GM19397 (cell line): ENCODE measurements at regions not wholly inside any gene's neighbourhood (a gene's known extent, or its start where the extent isn't known, plus 50 kb on each side); places are given as distances from the start of the nearest gene placed in this dataset.

Experiments
- ATAC-seq: cut with Tn5 transposase; IDR thresholded peaks from one replicate; pipeline ENCODE4 v1.9.1; 2021; ENCODE audit warnings: mild to moderate bottlenecking, moderate library complexity; ENCODE audit not compliant: unreplicated experiment

DNA sequence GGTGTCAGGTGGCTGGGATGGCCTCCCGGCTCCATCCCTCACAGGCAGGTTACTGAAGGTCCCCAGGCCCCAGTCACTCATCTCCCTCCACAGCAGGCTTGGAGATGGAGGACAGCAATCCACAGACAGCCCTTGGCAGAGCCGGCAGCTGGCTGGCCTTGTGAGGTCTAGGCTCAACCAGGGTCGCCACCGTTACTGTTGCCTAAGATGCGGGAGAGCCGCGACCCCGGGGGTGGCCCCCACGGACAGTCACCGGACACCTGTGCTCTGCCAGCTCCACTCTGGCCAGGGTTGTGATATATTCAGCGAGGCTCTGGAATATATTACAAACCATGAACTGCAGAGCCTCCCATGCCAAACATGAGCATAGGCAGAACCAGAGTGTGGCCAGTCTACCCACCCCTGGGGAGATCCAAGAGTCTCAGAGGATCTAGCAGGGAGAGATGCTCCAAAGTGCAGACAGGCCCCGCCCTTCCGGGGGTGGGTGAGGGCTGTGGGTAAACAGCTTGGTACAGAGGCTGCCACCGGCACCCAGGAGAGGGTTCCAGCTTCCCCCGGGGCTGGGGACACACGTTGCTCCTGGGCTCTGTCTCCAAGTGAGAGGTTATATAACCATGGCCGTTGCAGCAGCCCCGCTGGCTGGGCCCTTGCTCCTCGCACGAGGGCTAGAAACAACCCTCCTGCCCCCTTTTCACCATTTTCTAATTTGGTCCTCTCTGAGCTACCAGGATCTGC, 55.9 kb upstream of the DIO3 start:
- ATAC-seq, result no peak

DNA sequence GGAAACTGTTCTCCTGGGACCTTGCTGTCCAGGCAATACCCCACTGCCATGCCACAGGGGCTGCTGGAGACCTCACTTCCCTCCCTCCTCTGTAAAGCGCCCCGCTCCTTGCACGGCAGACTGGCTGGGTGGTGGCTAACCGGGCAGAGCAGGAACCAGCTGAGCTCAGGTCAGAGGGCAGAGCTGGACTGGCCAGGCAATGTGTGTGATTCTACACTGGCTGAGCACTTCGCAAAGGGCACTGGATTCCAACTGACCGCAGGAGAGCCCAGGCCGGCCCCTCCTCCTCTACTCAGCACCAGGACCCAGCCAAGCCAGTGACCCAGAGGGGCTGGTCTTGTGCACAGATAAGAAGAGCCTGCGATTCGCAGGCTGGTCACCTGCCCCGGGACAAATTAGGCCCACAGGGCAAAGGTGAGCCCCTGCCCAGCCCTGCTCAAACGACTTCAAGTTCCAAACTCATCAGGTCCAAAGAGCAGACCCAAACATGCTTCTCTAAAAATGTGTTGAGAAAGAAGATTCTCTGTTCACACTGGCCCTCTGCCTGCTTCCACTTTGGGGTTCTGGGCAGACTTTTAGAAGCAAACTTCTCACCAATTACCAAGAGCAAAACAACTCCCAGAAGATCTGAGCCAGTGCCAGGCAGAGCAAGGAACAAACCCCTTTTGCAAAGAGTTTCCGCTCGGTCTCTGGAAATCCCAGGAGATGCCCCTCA, 54.9 kb upstream of the DIO3 start:
- no peak for ATAC-seq

DNA sequence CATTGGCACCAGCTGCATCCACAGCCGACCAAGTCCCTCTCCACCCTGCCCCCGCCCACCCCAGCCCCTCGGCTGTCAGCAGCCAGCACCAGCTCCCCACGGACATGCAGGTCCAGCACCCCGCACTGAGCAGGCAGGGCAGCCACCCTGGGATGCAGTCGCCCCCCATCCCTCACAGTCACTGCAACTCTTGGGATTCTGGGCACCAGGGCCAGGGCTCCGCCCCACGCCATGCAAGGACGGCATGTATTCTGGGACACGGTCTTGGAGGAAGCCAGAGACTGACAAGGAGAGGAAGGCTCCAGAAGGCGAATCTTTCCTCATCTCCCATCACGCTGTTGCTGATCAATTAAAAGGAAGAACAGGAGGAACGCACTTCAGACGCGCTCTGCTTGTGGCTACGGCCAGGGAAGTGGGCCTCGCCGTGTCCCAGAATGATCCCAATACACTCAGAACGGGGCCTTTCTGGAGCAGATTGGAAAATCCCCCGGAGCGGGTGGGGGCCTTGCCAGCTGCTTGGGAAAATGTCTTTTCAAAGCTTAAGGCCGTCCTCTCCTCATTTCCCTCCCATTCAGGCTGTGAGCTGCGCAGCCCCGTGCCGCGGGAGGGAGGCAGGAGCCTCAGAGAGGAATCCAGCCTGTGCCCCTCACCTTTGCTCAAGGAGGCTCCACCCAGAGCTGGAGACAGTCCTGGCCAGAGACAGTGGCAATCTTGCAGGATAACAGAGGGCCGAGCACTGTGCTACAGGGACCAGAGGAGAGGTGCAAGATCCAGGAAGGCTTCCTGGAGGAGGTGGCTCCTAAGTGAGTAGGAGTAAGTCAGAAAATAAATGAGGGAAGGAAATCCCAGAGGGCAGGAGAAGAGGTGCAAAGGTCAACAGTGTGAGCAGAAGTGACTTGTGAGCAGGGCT, 54.1 kb upstream of the DIO3 start:
- no peak for ATAC-seq

DNA sequence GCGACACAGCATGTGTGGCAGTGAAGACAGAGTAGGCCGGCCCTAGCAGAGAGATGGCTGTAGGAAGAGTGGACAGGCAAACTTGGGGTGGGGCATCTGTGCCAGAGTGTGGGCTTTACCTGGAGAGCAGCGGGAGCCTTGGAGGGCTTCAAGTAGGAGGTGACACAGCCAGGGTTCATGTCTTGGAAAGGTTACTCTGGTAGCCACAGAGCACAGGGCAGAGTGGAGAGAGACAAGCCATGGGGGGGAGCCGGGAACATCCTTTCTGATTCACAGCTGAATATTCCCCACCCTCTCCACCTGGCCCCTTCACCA, 53.5 kb upstream of the DIO3 start:
- ATAC-seq, result no peak

DNA sequence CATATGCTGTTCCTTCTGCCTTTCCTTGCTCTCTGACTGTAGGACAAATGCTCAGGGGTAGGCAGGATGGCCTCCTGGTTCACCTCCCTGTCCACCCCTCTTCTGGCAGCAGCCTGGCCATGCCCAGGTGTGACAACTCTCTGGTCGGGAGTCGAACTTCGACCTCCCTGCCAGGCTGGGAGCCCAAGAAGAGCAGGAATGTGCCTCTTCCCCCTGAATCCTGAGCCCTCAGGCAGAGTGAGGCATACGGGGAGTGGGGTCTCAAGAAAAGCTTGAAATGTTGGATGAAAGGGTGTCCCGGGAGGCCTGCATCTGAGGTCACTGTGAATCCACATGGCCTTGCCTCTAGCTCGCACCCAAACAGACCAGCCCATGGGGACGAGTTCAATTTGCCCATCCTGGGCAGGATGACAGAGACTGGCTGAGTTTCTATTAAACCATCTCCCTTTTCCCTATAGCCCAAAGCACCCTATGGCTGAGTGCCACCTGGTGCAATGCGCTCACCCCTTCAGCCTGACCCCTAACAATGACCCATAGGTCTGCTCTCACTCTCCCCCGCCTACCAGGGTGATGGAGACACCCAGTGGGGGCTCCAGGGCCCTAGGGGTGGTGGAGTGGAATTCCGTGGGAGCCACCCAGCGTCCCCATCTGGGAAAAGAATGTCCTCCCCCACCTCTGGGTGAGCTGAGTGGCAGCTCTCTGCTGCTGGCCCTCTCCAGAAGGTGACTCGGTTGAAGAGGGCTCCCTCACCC, 52.9 kb upstream of the DIO3 start:
- ATAC-seq, result no peak

DNA sequence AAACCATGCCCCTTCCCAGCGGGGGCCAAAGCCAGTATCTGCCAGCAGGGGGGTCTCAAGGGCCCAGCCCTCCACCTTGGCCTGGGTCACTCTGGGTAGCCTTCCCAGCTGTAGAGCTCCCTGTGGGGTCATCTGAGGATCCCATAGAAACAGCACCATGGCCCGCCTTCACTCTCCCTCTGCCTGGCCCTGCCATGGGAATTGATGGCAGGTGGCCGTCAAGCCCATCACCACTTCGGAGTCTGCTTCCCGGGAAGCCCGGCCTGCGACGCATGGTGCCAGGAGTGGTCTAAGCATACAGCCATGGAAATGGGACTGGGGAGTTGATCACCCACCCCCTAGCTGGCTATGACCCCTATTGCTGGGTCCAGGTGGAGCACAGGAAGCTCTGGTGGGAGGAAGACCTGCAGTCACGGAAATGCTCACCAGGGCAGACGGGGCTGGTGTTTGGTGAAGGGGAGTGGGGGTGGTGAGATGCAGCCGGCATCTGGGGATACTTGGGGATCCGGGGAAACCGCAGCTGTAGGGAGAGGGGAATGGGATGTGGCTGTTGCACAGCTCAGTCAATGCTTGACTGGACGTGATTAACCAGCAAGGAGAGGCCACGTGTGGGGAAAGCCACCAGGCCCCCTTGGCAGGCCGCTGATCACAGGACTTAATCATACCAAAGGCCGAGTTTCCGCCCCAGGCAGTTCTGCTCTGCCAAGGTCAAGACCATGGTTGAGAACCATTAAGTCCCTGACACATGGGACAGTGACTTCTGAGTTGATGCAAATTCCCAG, 52.2 kb upstream of the DIO3 start:
- no peak for ATAC-seq

DNA sequence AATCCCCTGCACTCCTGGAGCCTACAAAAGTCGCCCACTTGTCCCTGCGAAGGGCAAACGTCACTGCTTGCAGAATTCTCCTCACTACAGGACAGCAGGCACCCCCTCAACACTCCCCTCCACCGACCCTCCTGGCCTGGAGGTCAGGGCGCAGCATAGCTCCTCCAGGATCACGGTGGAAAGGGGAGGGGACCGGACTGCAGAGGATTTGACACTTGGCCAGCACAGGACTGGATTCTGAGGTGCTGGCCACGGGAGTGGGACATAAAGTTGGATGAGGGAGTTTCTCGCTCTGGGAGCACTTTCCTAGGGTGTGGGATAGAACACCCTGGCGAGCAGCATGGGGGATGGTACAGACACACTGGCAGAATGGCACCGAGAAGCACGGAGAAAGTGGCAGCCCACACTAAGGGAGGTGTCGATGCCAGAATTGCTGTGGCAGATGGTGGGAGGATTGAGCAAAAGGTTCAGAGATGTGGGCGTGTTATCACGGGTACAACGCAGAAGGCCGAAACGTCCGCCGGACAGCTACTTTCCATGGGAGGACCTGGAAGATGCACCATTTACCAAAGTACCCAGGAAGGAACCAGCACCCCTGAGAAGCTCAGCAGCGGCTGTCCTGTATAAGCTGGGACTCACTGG, 51.4 kb upstream of the DIO3 start:
- ATAC-seq, result no peak

DNA sequence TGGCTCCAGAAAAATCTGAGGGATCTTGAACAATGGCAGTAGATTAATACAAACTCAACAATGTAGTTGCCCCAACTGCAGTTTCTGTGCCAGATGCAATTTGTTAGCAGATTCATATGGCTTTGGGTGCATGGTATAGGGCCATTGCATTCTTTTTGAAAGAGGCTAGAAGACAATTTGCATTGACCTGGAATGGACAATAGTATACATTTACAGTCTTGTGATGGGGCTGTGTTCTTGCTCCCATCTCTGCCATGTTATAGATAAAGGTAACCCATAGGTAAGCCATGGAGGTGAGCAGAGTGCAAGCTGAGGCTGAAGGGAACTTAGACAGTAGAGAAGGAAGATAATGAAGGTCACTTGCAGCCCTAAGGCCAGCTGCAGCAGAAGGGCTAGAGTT, 50.1 kb upstream of the DIO3 start:
- ATAC-seq, result no peak
